Skeletal muscle tissue (tissue), 3 donors: ENCODE measurements at regions not wholly inside any gene's neighbourhood (a gene's known extent, or its start where the extent isn't known, plus 50 kb on each side); places are given as distances from the start of the nearest gene placed in this dataset.

Experiments
- H3K27ac ChIP-seq: one replicate; pipeline ENCODE4 v1.7.0; 2013; ENCODE audit warnings: mild to moderate bottlenecking, low read depth, low read length, inconsistent platforms
- H3K27me3 ChIP-seq, 3 donors: one replicate each; pipeline ENCODE4 v1.7.0; 2013; ENCODE audit warnings: low read length in 3 of 3; ENCODE audit not compliant: control insufficient read depth in 3 of 3, insufficient read depth in 3 of 3
- H3K36me3 ChIP-seq, 3 donors: one replicate each; pipeline ENCODE4 v1.7.0; 2013; ENCODE audit warnings: low read length in 3 of 3; ENCODE audit not compliant: control insufficient read depth in 3 of 3, insufficient read depth in 3 of 3
- H3K4me1 ChIP-seq, 3 donors: one replicate each; pipeline ENCODE4 v1.7.0; 2013; ENCODE audit warnings: low read length in 3 of 3, mild to moderate bottlenecking in 3 of 3; ENCODE audit not compliant: control insufficient read depth in 3 of 3, insufficient read depth in 3 of 3
- H3K4me3 ChIP-seq, 3 donors: one replicate each; pipeline ENCODE4 v1.7.0; 2013; ENCODE audit warnings: low read length in 3 of 3
- H3K9ac ChIP-seq, 3 donors: one replicate each; pipeline ENCODE4 v1.7.0; 2013; ENCODE audit warnings: low read length in 3 of 3, mild to moderate bottlenecking in 3 of 3, moderate library complexity in 2 of 3, low read depth in 1 of 3
- H3K9me3 ChIP-seq, 3 donors: one replicate each; pipeline ENCODE4 v1.7.0; 2013; ENCODE audit warnings: low read length in 3 of 3; ENCODE audit not compliant: control insufficient read depth in 3 of 3
- donor health status: Osteomylitis.

GRCh38 chr20:52401431-52401830 is 209.9 kb upstream of the ZFP64 start:
- Histone ChIP-seq H3K27me3 (no peaks in the 10 kb centered on the region), H3K9me3 (no peaks in the 10 kb centered on the region), H3K36me3 (no peaks in the 10 kb centered on the region), H3K27ac (no peak overlapping the region), H3K4me3 (no peak overlapping the region), H3K9ac (no peak overlapping the region), H3K4me1 (no peaks in the 10 kb centered on the region)

GRCh38 chr20:52399352-52399751 is 207.8 kb upstream of the ZFP64 start:
- Histone ChIP-seq H3K4me1 (no peaks in the 10 kb centered on the region), H3K9ac (no peak overlapping the region), H3K27me3 (no peaks in the 10 kb centered on the region), H3K27ac (no peak overlapping the region), H3K9me3 (no peaks in the 10 kb centered on the region), H3K4me3 (no peak overlapping the region), H3K36me3 (no peaks in the 10 kb centered on the region)

GRCh38 chr20:52389606-52390005 is 198.0 kb upstream of the ZFP64 start:
- Histone ChIP-seq H3K27me3 (no peaks in the 10 kb centered on the region), H3K4me3 (no peak overlapping the region), H3K9ac (no peak overlapping the region)

GRCh38 chr20:52383995-52384621 is 192.5 kb upstream of the ZFP64 start:
- no peaks in the 10 kb centered on the region for H3K27me3 ChIP-seq
- H3K4me1 ChIP-seq, result no peaks in the 10 kb centered on the region
- H3K36me3 ChIP-seq, result no peaks in the 10 kb centered on the region
- no peak overlapping the region for H3K9ac ChIP-seq
- no peak overlapping the region for H3K27ac ChIP-seq
- peaks cover 0 to 3% (median 0%) of the 10 kb centered on the region in 3 donors for H3K9me3 ChIP-seq
- H3K4me3 ChIP-seq, result no peak overlapping the region

More at GRCh38 chr20:52389606-52390005, 198.0 kb upstream of the ZFP64 start:
- Histone ChIP-seq H3K4me1 (no peaks in the 10 kb centered on the region), H3K27ac (no peak overlapping the region), H3K9me3 (no peaks in the 10 kb centered on the region), H3K36me3 (no peaks in the 10 kb centered on the region)

GRCh38 chr20:52382933-52383332 is 191.4 kb upstream of the ZFP64 start:
- H3K4me3 ChIP-seq, result no peak overlapping the region
- H3K9me3 ChIP-seq, result peaks cover 0 to 3% (median 0%) of the 10 kb centered on the region in 3 donors
- H3K36me3 ChIP-seq, result no peaks in the 10 kb centered on the region

GRCh38 chr20:52379723-52380336 is 188.3 kb upstream of the ZFP64 start:
- H3K27me3 ChIP-seq, result no peaks in the 10 kb centered on the region
- H3K9ac ChIP-seq, result no peak overlapping the region
- H3K4me3 ChIP-seq, result no peak overlapping the region
- H3K27ac ChIP-seq, result no peak overlapping the region
- peaks cover 0 to 3% (median 0%) of the 10 kb centered on the region in 3 donors for H3K9me3 ChIP-seq
- no peaks in the 10 kb centered on the region for H3K4me1 ChIP-seq
- H3K36me3 ChIP-seq, result no peaks in the 10 kb centered on the region

More at GRCh38 chr20:52382933-52383332, 191.4 kb upstream of the ZFP64 start:
- Histone ChIP-seq H3K27me3 (no peaks in the 10 kb centered on the region), H3K9ac (no peak overlapping the region), H3K27ac (no peak overlapping the region), H3K4me1 (no peaks in the 10 kb centered on the region)

GRCh38 chr20:52372169-52372568 is 180.6 kb upstream of the ZFP64 start:
- H3K4me1 ChIP-seq, result no peaks in the 10 kb centered on the region
- no peak overlapping the region for H3K27ac ChIP-seq
- peaks cover 0 to 6% (median 0%) of the 10 kb centered on the region in 3 donors for H3K27me3 ChIP-seq
- H3K9me3 ChIP-seq, result no peaks in the 10 kb centered on the region
- H3K4me3 ChIP-seq, result no peak overlapping the region
- no peaks in the 10 kb centered on the region for H3K36me3 ChIP-seq
- no peak overlapping the region for H3K9ac ChIP-seq

GRCh38 chr20:52365688-52366087 is 174.1 kb upstream of the ZFP64 start:
- no peaks in the 10 kb centered on the region for H3K36me3 ChIP-seq
- H3K9me3 ChIP-seq, result no peaks in the 10 kb centered on the region
- no peaks in the 10 kb centered on the region for H3K27me3 ChIP-seq
- H3K4me1 ChIP-seq, result no peaks in the 10 kb centered on the region
- H3K27ac ChIP-seq, result no peak overlapping the region
- no peak overlapping the region for H3K9ac ChIP-seq
- H3K4me3 ChIP-seq, result no peak overlapping the region

- Histone ChIP-seq H3K9ac (no peak overlapping the region), H3K4me3 (no peak overlapping the region), H3K27me3 (no peaks in the 10 kb centered on the region), H3K27ac (no peak overlapping the region), H3K4me1 (no peaks in the 10 kb centered on the region), H3K36me3 (no peaks in the 10 kb centered on the region), H3K9me3 (no peaks in the 10 kb centered on the region)
Measured at GRCh38 chr20:52364405-52364804, 172.8 kb upstream of the ZFP64 start.

GRCh38 chr20:52361650-52362049 is 170.1 kb upstream of the ZFP64 start:
- no peak overlapping the region for H3K27ac ChIP-seq
- no peak overlapping the region for H3K4me3 ChIP-seq
- H3K4me1 ChIP-seq, result no peaks in the 10 kb centered on the region
- no peak overlapping the region for H3K9ac ChIP-seq
- H3K27me3 ChIP-seq, result peaks cover 0 to 3% (median 0%) of the 10 kb centered on the region in 3 donors
- H3K9me3 ChIP-seq, result no peaks in the 10 kb centered on the region
- no peaks in the 10 kb centered on the region for H3K36me3 ChIP-seq
